Right lobe of liver (tissue), 6 donors: ENCODE measurements at regions not wholly inside any gene's neighbourhood (a gene's known extent, or its start where the extent isn't known, plus 50 kb on each side); places are given as distances from the start of the nearest gene placed in this dataset.

Experiments
- ATAC-seq, 4 donors: fragments of 200-7000 bp; cut with Tn5 transposase; one replicate each; pipeline ENCODE4 v1.9.1; 2020; ENCODE audit warnings: mild to moderate bottlenecking in 4 of 4, moderate library complexity in 4 of 4
- DNase-seq, 3 donors: peaks; one replicate each; pipeline ENCODE4 v3.0.0-alpha.2; 2020
- H3K27ac ChIP-seq, 3 donors: fragments of 200-600 bp; one replicate each; pipeline ENCODE4 v1.8.0; 2022
- H3K27me3 ChIP-seq, 2 donors: fragments of 200-600 bp; one replicate each; pipeline ENCODE4 v1.8.0; 2022
- H3K36me3 ChIP-seq, 4 donors: fragments of 200-600 bp; sonication (generic) in 1 of 4; one replicate each; pipeline versions ENCODE4 v1.5.1 to v1.8.0; 2017 to 2022; ENCODE audit warnings: control low read depth in 1 of 4
- H3K4me1 ChIP-seq, 4 donors: fragments of 200-600 bp; sonication (generic) in 1 of 4; one replicate each; pipeline versions ENCODE4 v1.5.1 to v1.8.0; 2017 to 2022; ENCODE audit warnings: control low read depth in 1 of 4
- H3K4me3 ChIP-seq, 3 donors: fragments of 200-600 bp; one replicate each; pipeline ENCODE4 v1.8.0; 2022
- H3K9me3 ChIP-seq, 4 donors: fragments of 200-600 bp; sonication (generic) in 1 of 4; one replicate each; pipeline versions ENCODE4 v1.5.1 to v1.8.0; 2017 to 2022; ENCODE audit warnings: control low read depth in 1 of 4
- POLR2A ChIP-seq: fragments of 450-650 bp; IDR thresholded peaks from one replicate; pipeline ENCODE4 v1.6.1; 2017; ENCODE audit warnings: antibody characterized with exemption, mild to moderate bottlenecking
- WGBS: methylation state at CpG from one replicate; pipeline ENCODE4 v1.1.6; 2018; ENCODE audit warnings: low coverage, low lambda C conversion rate; ENCODE audit not compliant: insufficient coverage; ENCODE audit errors: missing lambda C conversion rate; 5-methylcytosine and 5-hydroxymethylcytosine counted together
- intact Hi-C, 2 donors: fragments of 100-400 bp; cut with DNase I; formaldehyde crosslinking; loops; one replicate each; pipeline versions ENCODE4 v1.11.2 to v1.14.1; 2022
- TF ChIP-seq, protein P1 (sequence below), 4 donors: fragments of 200-600 bp in 3 of 4; fragments of 450-650 bp in 1 of 4; IDR thresholded peaks; one replicate each; pipeline versions ENCODE4 v1.5.1 to v1.8.0; 2016 to 2022; ENCODE audit warnings: antibody characterized with exemption in 4 of 4, mild to moderate bottlenecking in 2 of 4
- donor health status: DM: no; HTN: yes; CAD: no.
- donor health status: DM: no; HTN: no; CAD: no.
- donor health status: DM: no; HTN: no; CAD: no.
- donor health status: DM: no; HTN: yes; CAD: no.
- donor health status: DM: no; HTN: yes; CAD: no.

DNA sequence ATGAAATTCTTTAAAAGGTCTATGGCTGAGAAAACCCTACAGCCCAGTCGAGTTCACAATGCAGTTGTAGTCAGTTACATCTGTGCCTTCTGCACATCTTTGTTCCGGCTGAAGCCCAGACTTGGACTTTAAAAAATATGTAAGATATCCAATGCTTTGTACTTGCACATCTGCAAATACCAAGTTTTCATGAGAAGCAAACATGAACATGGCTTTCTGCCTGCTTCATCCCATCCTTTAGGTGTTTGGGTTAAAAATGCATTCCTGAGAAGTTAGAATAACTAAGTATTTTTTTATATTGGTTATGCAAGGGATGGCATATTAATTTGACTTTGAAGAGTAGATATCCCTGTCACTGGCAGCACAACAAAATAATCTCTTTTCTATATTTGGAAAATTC, 528.4 kb downstream of the METTL15 start:
- H3K27me3 ChIP-seq, result no peaks in the 10 kb centered on the region
- no peak overlapping the region for H3K4me3 ChIP-seq
- TF ChIP-seq, protein P1, sequence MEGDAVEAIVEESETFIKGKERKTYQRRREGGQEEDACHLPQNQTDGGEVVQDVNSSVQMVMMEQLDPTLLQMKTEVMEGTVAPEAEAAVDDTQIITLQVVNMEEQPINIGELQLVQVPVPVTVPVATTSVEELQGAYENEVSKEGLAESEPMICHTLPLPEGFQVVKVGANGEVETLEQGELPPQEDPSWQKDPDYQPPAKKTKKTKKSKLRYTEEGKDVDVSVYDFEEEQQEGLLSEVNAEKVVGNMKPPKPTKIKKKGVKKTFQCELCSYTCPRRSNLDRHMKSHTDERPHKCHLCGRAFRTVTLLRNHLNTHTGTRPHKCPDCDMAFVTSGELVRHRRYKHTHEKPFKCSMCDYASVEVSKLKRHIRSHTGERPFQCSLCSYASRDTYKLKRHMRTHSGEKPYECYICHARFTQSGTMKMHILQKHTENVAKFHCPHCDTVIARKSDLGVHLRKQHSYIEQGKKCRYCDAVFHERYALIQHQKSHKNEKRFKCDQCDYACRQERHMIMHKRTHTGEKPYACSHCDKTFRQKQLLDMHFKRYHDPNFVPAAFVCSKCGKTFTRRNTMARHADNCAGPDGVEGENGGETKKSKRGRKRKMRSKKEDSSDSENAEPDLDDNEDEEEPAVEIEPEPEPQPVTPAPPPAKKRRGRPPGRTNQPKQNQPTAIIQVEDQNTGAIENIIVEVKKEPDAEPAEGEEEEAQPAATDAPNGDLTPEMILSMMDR (IDR thresholded peaks at IDR 0.05), result no peak
- no peak for TF ChIP-seq POLR2A
- no peaks in the 10 kb centered on the region for H3K36me3 ChIP-seq
- no peaks in the 10 kb centered on the region for H3K4me1 ChIP-seq
- no peak for ATAC-seq
- no peaks in the 10 kb centered on the region for H3K9me3 ChIP-seq
- no peak overlapping the region for H3K27ac ChIP-seq
- 38% methylated on average over 1 of the region's 2 CpGs for WGBS
- DNase-seq, result no peak
- intact Hi-C loops, result no loop called here

DNA sequence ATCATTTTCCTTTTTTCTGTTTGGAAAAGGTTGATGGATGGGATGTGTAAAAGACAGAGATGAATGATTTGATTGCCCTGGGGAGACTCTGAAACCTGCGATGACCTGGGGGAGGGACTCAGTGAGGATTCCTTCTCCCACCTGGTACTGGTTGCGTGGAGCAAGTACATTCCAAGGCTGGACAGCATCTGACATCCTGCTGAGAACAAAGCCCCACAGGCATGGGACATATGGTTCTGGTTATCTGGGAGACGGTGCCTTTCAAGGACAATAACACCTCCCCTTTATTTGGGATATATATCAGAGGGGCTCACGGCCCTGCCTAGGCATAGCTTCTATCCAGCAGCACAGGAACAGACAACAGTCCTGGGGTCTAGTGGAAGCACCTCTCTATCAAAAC, 527.8 kb downstream of the METTL15 start:
- Histone ChIP-seq H3K27ac (no peak overlapping the region), H3K4me3 (no peak overlapping the region), H3K27me3 (no peaks in the 10 kb centered on the region), H3K36me3 (no peaks in the 10 kb centered on the region), H3K4me1 (no peaks in the 10 kb centered on the region), H3K9me3 (no peaks in the 10 kb centered on the region)
- WGBS, result 67% methylated on average over 1 of the region's 4 CpGs
- ATAC-seq, result no peak
- DNase-seq, result no peak
- TF ChIP-seq POLR2A, result no peak
- TF ChIP-seq, protein P1 (IDR thresholded peaks at IDR 0.05), result no peak
- intact Hi-C loops, result no loop called here

DNA sequence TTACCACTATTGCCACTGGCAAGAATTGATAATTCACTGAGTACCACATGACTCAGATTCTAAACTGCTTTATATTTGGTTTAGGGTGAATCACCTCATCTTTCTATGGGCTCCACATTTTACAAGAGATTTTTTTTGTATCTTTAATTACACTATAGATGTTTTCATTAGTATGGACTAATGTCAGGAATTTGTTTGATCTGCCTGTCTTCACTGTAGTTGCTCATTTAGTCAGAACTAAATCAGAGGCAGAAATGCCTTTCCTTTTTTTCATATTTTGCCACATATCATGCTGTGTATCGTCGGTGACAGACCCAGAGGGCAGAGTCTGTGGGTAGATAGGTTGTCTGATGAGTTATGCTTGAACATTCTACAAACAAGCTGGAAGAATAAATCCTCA, 524.1 kb downstream of the METTL15 start:
- no peaks in the 10 kb centered on the region for H3K36me3 ChIP-seq
- no peak overlapping the region for H3K27ac ChIP-seq
- intact Hi-C loops, result no loop called here
- no peaks in the 10 kb centered on the region for H3K4me1 ChIP-seq
- no peaks in the 10 kb centered on the region for H3K27me3 ChIP-seq
- TF ChIP-seq, protein P1 (IDR thresholded peaks at IDR 0.05), result no peak
- no peak for TF ChIP-seq POLR2A
- no peak for ATAC-seq
- 59% methylated on average over 2 of the region's 2 CpGs for WGBS
- DNase-seq, result no peak
- no peak overlapping the region for H3K4me3 ChIP-seq
- no peaks in the 10 kb centered on the region for H3K9me3 ChIP-seq

DNA sequence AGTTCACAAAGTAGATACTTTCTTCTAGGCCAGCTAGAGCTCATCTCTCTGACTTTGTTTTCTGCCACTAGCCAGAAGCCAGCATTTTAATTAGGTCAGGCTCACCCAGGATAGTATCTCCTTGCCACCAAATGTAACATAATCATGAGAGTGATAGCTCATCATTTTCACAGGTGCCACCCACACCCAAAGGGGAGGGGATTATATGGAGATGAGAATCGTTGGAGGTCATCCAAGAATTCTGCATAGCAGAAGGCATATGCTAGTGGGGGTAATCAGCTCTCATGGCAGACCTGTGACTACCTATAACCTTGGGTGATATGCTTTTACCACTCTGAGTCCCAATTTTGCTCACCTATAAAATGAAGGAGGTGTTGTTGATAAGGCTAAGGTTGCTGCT, 523.0 kb downstream of the METTL15 start:
- H3K4me3 ChIP-seq, result no peak overlapping the region
- no peaks in the 10 kb centered on the region for H3K27me3 ChIP-seq
- 15% methylated on average over 1 of the region's 1 CpG for WGBS
- DNase-seq, result no peak
- no peak for ATAC-seq
- no peak overlapping the region for H3K27ac ChIP-seq
- TF ChIP-seq POLR2A, result no peak
- TF ChIP-seq, protein P1 (IDR thresholded peaks at IDR 0.05), result no peak
- intact Hi-C loops, result no loop called here
- H3K36me3 ChIP-seq, result no peaks in the 10 kb centered on the region
- H3K9me3 ChIP-seq, result no peaks in the 10 kb centered on the region
- no peaks in the 10 kb centered on the region for H3K4me1 ChIP-seq

DNA sequence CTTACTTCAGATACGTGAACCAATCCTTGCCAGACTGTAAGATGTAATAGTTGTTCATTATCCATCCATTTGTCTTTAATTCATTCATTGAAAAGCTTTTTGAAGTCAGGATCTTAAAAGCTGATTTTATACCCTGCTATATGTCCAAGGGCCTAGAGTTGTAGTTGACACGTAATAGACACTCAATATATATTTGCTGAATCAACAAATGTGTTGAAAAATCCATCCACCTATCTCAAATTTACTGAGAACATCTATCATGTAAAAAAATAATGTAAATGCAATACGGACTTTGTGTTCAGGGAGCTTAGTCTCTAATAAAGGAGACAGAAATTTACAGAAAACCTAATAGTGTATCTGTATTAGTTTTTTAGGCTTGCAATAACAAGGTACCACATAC, 521.0 kb downstream of the METTL15 start:
- Histone ChIP-seq H3K36me3 (no peaks in the 10 kb centered on the region), H3K27me3 (no peaks in the 10 kb centered on the region), H3K4me3 (no peak overlapping the region), H3K4me1 (no peaks in the 10 kb centered on the region), H3K9me3 (no peaks in the 10 kb centered on the region), H3K27ac (no peak overlapping the region)
- DNase-seq (no peak), ATAC-seq (no peak)
- 71% methylated on average over 3 of the region's 3 CpGs for WGBS
- intact Hi-C loops, result no loop called here
- TF ChIP-seq, protein P1 (IDR thresholded peaks at IDR 0.05), result no peak
- TF ChIP-seq POLR2A, result no peak
